ENCODE measurements at regions not wholly inside any gene's neighbourhood (a gene's known extent, or its start where the extent isn't known, plus 50 kb on each side); places are given as distances from the start of the nearest gene placed in this dataset.

DNA sequence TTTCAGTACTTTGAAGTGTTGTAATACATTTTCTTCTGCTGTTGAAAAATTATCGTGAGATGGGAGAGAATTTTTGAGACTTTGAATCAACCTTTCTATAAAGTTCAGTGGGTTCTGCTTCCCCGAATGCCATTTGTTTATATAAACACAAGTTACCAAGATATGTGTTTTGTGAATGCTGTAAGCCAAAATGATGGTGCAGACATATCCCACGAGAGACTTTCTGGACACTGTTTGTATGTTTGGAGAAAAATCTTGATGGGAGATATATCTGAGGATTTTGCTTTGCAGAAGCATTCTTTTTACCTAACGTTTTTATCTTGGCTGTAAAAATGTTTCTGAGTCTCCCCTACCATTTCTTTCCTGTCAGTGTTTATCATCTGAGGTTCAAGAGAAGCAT, 526.6 kb upstream of the ZNF717 start:
- no peak for TF ChIP-seq EZH2 (IDR thresholded peaks at IDR 0.05; ENCODE audit: low read depth)
- TF ChIP-seq, protein P1, sequence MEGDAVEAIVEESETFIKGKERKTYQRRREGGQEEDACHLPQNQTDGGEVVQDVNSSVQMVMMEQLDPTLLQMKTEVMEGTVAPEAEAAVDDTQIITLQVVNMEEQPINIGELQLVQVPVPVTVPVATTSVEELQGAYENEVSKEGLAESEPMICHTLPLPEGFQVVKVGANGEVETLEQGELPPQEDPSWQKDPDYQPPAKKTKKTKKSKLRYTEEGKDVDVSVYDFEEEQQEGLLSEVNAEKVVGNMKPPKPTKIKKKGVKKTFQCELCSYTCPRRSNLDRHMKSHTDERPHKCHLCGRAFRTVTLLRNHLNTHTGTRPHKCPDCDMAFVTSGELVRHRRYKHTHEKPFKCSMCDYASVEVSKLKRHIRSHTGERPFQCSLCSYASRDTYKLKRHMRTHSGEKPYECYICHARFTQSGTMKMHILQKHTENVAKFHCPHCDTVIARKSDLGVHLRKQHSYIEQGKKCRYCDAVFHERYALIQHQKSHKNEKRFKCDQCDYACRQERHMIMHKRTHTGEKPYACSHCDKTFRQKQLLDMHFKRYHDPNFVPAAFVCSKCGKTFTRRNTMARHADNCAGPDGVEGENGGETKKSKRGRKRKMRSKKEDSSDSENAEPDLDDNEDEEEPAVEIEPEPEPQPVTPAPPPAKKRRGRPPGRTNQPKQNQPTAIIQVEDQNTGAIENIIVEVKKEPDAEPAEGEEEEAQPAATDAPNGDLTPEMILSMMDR (conservative IDR thresholded peaks at IDR 0.05): no peak

Measured in PC-9 (cell line).